MM.1S (cell line): ENCODE measurements at regions not wholly inside any gene's neighbourhood (a gene's known extent, or its start where the extent isn't known, plus 50 kb on each side); places are given as distances from the start of the nearest gene placed in this dataset.

ENCODE experiments used
- DNase-seq: peaks from one replicate; pipeline ENCODE4 v3.0.0-alpha.2; 2015
- H2AFZ ChIP-seq: fragments of 300-600 bp; sonication (generic); 2 replicates; pipeline ENCODE4 v1.6.0; 2016; ENCODE audit warnings: antibody characterized with exemption, low read length
- H3F3A ChIP-seq: fragments of 300-600 bp; sonication (generic); 2 replicates; pipeline ENCODE4 v1.6.1; 2016; ENCODE audit warnings: mild to moderate bottlenecking, antibody characterized with exemption, low read length, moderate library complexity, mixed read lengths; ENCODE audit not compliant: insufficient read depth
- H3K27ac ChIP-seq: fragments of 300-600 bp; sonication (generic); 2 replicates; pipeline ENCODE4 v1.5.1; 2016; ENCODE audit warnings: mild to moderate bottlenecking, low read length
- H3K27me3 ChIP-seq: fragments of 300-600 bp; sonication (generic); replicated peaks from 2 replicates; pipeline ENCODE4 v1.6.0; 2016; ENCODE audit warnings: low read length; ENCODE audit not compliant: insufficient read depth
- H3K36me3 ChIP-seq: fragments of 300-600 bp; sonication (generic); replicated peaks from 2 replicates; pipeline ENCODE4 v1.6.1; 2016; ENCODE audit warnings: mild to moderate bottlenecking, low read length, mixed read lengths; ENCODE audit not compliant: insufficient read depth
- H3K4me1 ChIP-seq: fragments of 300-600 bp; sonication (generic); 2 replicates; pipeline ENCODE4 v1.6.1; 2016; ENCODE audit warnings: low read length, mixed read lengths
- H3K4me2 ChIP-seq: fragments of 300-600 bp; sonication (generic); 2 replicates; pipeline ENCODE4 v1.6.0; 2016; ENCODE audit warnings: low read depth, low read length
- H3K4me3 ChIP-seq: fragments of 300-600 bp; sonication (generic); 2 replicates; pipeline ENCODE4 v1.5.1; 2016; ENCODE audit warnings: low read length, mixed read lengths
- H3K79me2 ChIP-seq: fragments of 300-600 bp; sonication (generic); 2 replicates; pipeline ENCODE4 v1.6.1; 2016; ENCODE audit warnings: mixed run types, low read length, mixed read lengths
- H3K9ac ChIP-seq: fragments of 300-600 bp; sonication (generic); 2 replicates; pipeline ENCODE4 v1.6.1; 2016; ENCODE audit warnings: low read length, mixed read lengths
- H3K9me2 ChIP-seq: fragments of 300-600 bp; sonication (generic); replicated peaks from 2 replicates; pipeline ENCODE4 v1.6.1; 2016; ENCODE audit warnings: mild to moderate bottlenecking, low read length, mixed read lengths; ENCODE audit not compliant: insufficient read depth
- H3K9me3 ChIP-seq: fragments of 300-600 bp; sonication (generic); replicated peaks from 2 replicates; pipeline ENCODE4 v1.6.1; 2016; ENCODE audit warnings: mild to moderate bottlenecking, low read length, mixed read lengths; ENCODE audit not compliant: insufficient read depth
- H4K20me1 ChIP-seq: fragments of 300-600 bp; sonication (generic); 2 replicates; pipeline ENCODE4 v1.6.1; 2016; ENCODE audit warnings: mild to moderate bottlenecking, low read length, moderate library complexity, mixed read lengths; ENCODE audit not compliant: insufficient read depth
- CTCF ChIP-seq: fragments of 300-600 bp; sonication (generic); IDR thresholded peaks from 2 replicates; pipeline ENCODE4 v1.5.1; 2016; ENCODE audit warnings: antibody characterized with exemption, low read length, mixed read lengths
- EZH2 ChIP-seq: fragments of 300-600 bp; sonication (generic); optimal IDR thresholded peaks from 2 replicates; pipeline ENCODE3; 2017; ENCODE audit warnings: low read depth, mild to moderate bottlenecking, antibody characterized with exemption, low read length, mixed read lengths
- EZH2phosphoT487 ChIP-seq: fragments of 300-600 bp; sonication (generic); IDR thresholded peaks from 2 replicates; pipeline ENCODE4 v1.6.1; 2018; ENCODE audit warnings: antibody characterized with exemption, low read length

GRCh38 chr16:65476448-65476955 is 354.6 kb upstream of the CDH11 start:
- Histone ChIP-seq H3K27me3 (no peaks in the 10 kb centered on the region), H3K4me3 (no peak overlapping the region), H3K9ac (no peak overlapping the region), H2AFZ (no peak overlapping the region), H4K20me1 (no peaks in the 10 kb centered on the region), H3K9me3 (no peaks in the 10 kb centered on the region), H3K4me1 (no peaks in the 10 kb centered on the region), H3K36me3 (no peaks in the 10 kb centered on the region), H3F3A (no peaks in the 10 kb centered on the region), H3K79me2 (no peaks in the 10 kb centered on the region), H3K9me2 (no peaks in the 10 kb centered on the region), H3K4me2 (no peak overlapping the region), H3K27ac (no peak overlapping the region)
- TF ChIP-seq CTCF (no peak), EZH2 (no peak), EZH2phosphoT487 (no peak)
- no peak for DNase-seq

DNA sequence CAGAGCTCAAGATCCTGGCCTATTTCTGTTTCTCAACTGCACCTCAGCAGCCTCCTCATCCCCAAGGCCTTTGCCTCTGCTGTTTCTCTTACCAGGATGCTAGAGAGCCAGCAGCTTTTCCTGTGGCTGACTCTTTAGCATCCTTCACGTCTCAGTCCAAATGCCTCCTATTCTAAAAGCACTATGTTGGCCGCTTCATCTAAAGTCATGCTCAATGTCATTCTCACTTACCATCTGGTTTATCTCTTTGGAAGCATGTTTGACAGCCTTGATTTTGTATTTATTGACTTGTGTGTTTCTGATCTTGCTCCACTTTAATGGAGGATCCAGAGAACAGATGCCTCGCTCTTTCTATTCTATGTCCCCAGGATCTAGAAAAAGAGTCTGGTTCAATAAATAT is 351.8 kb upstream of the CDH11 start:
- Histone ChIP-seq H3K79me2 (no peaks in the 10 kb centered on the region), H3K4me3 (no peak overlapping the region), H3K27ac (no peak overlapping the region), H3K4me2 (no peak overlapping the region), H3K4me1 (no peaks in the 10 kb centered on the region), H3K27me3 (no peaks in the 10 kb centered on the region), H4K20me1 (no peaks in the 10 kb centered on the region), H3K9me3 (no peaks in the 10 kb centered on the region), H3K36me3 (no peaks in the 10 kb centered on the region), H3K9ac (no peak overlapping the region), H2AFZ (no peak overlapping the region), H3F3A (no peaks in the 10 kb centered on the region), H3K9me2 (no peaks in the 10 kb centered on the region)
- DNase-seq = no peak
- TF ChIP-seq EZH2phosphoT487 (no peak), EZH2 (no peak), CTCF (no peak)

DNA sequence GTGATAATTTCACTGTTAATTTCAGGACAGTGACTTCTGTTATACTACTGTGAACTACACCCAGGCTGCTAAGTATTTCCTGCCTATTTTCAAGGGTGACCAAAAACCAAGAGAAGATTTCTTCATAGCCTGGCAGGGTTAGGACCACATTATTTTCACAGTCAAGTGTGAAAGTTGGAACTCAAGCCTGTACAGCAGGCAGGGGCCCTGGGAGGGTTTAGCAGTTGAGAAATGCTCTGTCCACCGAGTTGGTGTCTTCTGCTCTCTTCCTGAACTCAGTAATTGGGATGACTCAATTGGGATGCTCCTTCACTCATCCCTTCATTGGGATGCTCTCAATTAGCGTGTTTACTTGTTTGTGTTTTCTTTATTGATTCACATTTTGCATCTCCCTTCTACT is 347.3 kb upstream of the CDH11 start:
- H3K79me2 ChIP-seq = no peaks in the 10 kb centered on the region
- no peaks in the 10 kb centered on the region for H3K4me1 ChIP-seq
- no peak overlapping the region for H3K4me3 ChIP-seq
- H2AFZ ChIP-seq = no peak overlapping the region
- H3F3A ChIP-seq = no peaks in the 10 kb centered on the region
- no peak for TF ChIP-seq CTCF
- TF ChIP-seq EZH2 = no peak
- TF ChIP-seq EZH2phosphoT487 = no peak
- no peak overlapping the region for H3K27ac ChIP-seq
- H3K9me2 ChIP-seq = no peaks in the 10 kb centered on the region
- no peak overlapping the region for H3K4me2 ChIP-seq
- H3K27me3 ChIP-seq = no peaks in the 10 kb centered on the region
- no peak overlapping the region for H3K9ac ChIP-seq
- no peaks in the 10 kb centered on the region for H4K20me1 ChIP-seq
- no peak for DNase-seq
- no peaks in the 10 kb centered on the region for H3K9me3 ChIP-seq
- H3K36me3 ChIP-seq = no peaks in the 10 kb centered on the region
